ENCODE measurements at regions not wholly inside any gene's neighbourhood (a gene's known extent, or its start where the extent isn't known, plus 50 kb on each side); places are given as distances from the start of the nearest gene placed in this dataset.

DNA sequence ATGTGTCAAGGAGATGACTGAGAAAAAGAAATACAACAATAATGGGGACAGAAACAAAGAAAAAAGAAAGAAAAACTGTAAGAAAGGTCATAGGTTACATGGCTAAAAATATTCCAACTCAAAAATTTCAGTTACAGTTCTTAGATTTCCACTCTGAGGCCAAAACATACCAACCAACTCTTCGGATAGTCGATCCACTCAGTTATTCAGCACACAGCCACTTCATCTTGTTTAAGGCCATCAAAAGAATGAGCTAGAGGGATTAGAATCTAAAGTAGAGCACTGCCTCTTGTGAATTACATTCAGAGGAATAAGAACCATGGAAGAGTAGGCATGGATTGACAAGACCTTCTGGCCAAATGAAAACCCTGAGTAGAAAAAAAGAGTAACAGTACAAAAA lies 277.0 kb downstream of the MRPL39 start:
- DNase-seq (ENCODE audit: low read depth in 2 of 2), result no peak

- DNase-seq (ENCODE audit: low read depth in 2 of 2), result no peak
Measured at GRCh38 chr21:25329227-25329825, 278.0 kb downstream of the MRPL39 start.

- no peak for DNase-seq (ENCODE audit: low read depth in 2 of 2)
Measured at GRCh38 chr21:25328736-25329135, 278.5 kb downstream of the MRPL39 start.

DNA sequence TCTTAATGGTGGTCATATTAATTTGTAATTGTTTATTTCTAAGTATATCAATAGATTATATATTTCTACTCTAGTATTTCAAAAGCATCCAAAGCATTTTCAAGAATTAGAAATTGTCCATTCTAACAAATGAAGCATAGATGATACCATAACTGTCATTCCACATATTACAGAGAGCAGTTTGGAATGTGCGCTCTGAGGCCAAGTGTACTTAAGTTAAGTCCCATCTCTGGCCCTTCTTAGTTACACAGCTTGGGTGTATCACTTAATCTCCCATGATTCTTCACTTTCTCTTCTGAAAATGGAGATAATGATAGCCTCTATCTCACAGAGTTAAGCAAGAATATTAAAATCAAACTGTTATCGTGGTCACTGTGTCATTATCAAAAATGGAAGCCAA lies 281.1 kb downstream of the MRPL39 start:
- DNase-seq (ENCODE audit: low read depth in 2 of 2), result no peak

GRCh38 chr21:25324666-25325065 lies 282.6 kb downstream of the MRPL39 start:
- DNase-seq (ENCODE audit: low read depth in 2 of 2), result no peak

- DNase-seq (ENCODE audit: low read depth in 2 of 2), result no peak
Measured at GRCh38 chr21:25323356-25323949, 283.8 kb downstream of the MRPL39 start.

DNA sequence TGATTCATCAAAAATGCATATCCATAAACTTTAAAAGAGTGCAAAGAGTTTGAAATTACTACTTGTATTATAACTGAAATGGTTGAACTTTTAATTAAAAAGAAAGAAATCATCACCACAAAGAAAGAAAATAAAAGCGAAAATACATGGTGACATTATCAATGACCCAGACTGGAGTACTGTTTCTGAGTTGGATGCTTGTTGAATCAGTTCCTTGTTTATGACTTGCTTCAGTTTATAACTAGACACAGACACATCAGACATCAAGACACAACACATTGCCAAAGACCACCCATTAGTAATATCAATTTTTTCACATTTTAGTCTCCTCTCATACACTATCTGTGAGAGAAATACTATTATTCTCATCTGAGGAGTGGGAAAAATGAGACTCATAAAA lies 293.0 kb downstream of the MRPL39 start:
- DNase-seq (ENCODE audit: low read depth in 2 of 2), result no peak

DNA sequence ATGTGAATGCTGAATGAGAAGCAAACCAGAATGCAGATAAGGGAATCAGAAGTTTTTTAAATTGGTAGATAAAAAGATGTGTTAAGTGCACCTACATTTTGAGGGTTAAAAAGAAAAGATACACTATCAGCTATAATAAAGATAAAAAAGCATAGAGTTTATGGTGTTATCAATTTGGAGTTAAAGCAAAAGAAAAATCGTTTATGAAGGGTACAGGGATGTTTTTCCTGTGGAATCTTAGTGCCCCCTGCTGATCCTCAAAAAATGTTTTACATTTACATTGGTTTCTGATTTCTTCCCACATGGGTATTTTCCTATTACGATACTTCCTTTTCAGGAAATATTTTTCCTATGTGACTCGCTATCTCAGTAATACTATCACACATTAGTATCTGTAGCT lies 293.5 kb downstream of the MRPL39 start:
- DNase-seq (ENCODE audit: low read depth in 2 of 2), result no peak

DNA sequence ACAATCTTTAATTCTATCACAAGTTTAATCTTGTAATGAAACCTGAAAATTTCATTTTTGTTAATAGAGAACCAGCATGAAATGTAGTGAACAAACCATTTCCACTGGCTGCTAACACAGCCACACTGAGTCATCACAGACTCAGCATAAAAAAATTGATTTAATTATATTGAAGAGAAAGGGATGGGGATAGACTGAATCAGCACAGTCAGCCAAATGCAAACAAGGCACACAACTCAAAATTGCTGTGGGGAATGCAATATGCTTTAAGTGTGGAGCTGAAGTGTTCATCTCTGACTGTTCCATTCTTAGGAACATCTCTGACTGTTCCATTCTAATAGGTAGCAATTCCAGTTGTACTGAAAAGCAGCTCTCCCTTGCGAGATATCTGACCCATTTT lies 299.8 kb downstream of the MRPL39 start:
- no peak for DNase-seq (ENCODE audit: low read depth in 2 of 2)

DNA sequence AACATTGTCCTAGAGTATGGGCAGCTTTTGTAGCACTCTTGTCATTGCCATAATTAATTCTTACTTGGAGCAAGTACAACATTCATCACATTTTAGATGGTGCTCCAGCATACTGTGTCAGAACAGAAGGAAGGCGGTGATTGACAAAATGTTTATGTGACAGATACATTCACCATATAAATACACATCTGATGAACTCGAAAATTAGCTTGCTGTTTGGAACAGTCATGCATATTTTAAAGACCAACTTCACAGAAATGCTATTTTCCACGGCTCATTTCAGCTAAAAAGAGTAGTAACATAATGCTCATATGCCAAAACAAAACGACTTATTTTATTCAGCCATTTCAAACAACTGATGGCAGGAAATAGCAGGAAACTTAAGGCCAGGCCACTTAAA lies 302.7 kb downstream of the MRPL39 start:
- DNase-seq (ENCODE audit: low read depth in 2 of 2), result no peak

DNA sequence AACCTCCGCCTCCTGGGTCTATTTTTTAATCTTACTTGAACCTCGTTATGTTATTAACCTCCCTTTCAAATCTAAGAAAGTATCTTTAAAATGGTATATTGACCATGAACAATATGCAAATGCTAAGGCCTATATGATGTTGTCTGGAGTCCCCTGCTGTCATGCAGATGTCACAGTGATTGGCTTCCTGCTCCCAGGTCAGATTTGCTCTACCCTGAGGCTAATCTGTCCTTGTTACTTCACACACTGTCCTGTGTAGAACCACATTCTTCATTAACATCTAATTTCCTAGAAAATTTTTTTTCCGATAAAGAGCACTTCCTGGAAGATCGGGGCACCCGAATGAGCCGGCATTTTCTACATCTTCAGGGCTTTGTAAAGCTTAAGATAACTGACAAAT lies 306.6 kb downstream of the MRPL39 start:
- DNase-seq (ENCODE audit: low read depth in 2 of 2), result no peak

- no peak for DNase-seq (ENCODE audit: low read depth in 2 of 2)
Measured at GRCh38 chr21:25298512-25299491, 308.5 kb downstream of the MRPL39 start.

- DNase-seq (ENCODE audit: low read depth in 2 of 2), result no peak
Measured at GRCh38 chr21:25297117-25297516, 310.2 kb downstream of the MRPL39 start.

- DNase-seq (ENCODE audit: low read depth in 2 of 2), result no peak
Measured at GRCh38 chr21:25296252-25296651, 311.0 kb downstream of the MRPL39 start.

DNA sequence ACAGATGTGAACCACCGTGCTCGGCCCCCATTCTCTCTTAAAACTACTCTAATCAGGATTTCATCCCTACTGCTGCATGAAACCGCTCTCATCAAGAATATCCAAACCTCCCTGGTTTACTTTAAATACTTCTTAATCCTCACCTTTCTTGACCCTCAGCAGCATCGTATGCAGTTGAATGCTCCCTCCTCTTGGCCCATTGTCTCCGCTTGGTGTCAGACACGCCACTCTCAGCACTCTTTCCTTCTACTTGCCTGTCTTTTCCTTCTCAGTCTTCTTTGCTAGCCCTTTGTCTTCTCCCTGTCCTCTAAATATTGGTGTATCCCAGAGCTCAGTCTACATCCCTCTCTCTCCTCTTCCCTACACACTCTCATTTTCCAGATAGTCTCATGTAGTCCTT lies 314.9 kb downstream of the MRPL39 start:
- DNase-seq (ENCODE audit: low read depth in 2 of 2), result no peak

GRCh38 chr21:25283720-25284119 lies 323.6 kb downstream of the MRPL39 start:
- no peak for DNase-seq (ENCODE audit: low read depth in 2 of 2)

DNA sequence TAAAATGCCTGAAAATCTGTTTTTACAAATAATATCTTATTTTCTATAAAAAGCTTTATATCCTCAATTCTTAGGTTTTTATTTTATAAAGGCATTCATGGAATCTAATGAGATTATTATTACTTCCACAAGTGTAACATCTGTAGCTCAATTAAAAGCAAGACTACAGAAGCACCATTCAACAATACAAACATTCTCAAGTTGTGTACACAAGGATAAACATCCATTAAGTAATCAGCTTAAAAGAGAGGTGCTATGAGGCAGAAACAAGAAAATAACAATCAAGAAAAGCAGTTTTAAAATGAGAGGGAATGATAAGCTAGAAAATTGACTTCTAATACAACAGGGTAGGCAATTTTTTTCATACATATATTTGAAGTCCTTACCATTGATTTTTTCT lies 326.1 kb downstream of the MRPL39 start:
- no peak for DNase-seq (ENCODE audit: low read depth in 2 of 2)

DNA sequence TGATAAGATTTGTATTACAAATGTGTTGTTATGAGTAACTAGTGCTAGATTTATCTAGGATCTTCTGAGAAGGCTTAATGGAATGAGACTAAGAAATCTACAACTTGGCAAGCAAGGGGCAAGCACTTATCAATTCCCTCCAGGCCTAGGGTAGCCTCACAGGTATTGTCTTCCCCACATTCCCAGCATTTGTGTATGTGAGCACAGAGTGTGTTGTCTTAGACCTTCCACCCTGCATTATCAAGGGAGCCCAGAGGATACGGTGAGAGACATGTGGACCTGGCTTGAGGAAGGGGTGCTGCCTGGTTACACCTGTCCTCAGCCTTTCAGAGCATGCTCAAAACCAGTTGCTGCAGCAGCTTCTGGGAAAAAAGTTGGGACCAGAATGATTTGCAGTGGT lies 327.2 kb downstream of the MRPL39 start:
- no peak for DNase-seq (ENCODE audit: low read depth in 2 of 2)

GRCh38 chr21:25273959-25274358 lies 333.3 kb downstream of the MRPL39 start:
- DNase-seq (ENCODE audit: low read depth in 2 of 2), result no peak

- no peak for DNase-seq (ENCODE audit: low read depth in 2 of 2)
Measured at GRCh38 chr21:25254491-25255174, 352.6 kb downstream of the MRPL39 start.

GRCh38 chr21:25246546-25246945 lies 360.7 kb downstream of the MRPL39 start:
- no peak for DNase-seq (ENCODE audit: low read depth in 2 of 2)

DNA sequence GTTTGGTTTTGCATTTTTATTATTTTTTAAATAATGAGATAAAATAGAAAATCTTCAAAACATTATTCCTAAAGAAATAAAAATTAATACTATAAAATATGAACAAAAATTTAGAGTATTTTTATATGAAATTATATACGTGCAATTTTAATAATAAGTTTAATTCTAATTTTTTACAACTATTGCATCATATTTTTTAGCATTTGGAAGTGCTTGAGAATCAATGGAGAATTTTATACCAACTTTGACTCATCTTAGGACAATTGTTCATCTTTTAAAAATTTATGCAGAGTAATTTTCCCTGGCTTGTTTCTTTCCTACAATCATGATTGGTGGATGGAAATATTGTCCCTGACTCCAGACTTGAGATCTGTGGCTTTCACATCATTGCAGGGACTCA lies 362.5 kb downstream of the MRPL39 start:
- no peak for DNase-seq (ENCODE audit: low read depth in 2 of 2)
